H9 (cell line): ENCODE measurements at regions not wholly inside any gene's neighbourhood (a gene's known extent, or its start where the extent isn't known, plus 50 kb on each side); places are given as distances from the start of the nearest gene placed in this dataset.

Experiments
- DNase-seq: peaks from one replicate; pipeline ENCODE4 v3.0.0-alpha.2; 2017
- H2AFZ ChIP-seq: one replicate; pipeline ENCODE4 v1.6.1; 2013; ENCODE audit warnings: mild to moderate bottlenecking, low read length, control low read depth, moderate library complexity
- H2AK5ac ChIP-seq: 2 replicates; pipeline ENCODE4 v1.6.1; 2013; ENCODE audit warnings: low read length, control low read depth, mixed read lengths; ENCODE audit not compliant: insufficient read length
- H2BK120ac ChIP-seq: one replicate; pipeline ENCODE4 v1.6.1; 2013; ENCODE audit warnings: low read depth, mild to moderate bottlenecking, low read length, control low read depth, inconsistent platforms; ENCODE audit not compliant: poor library complexity, severe bottlenecking
- H2BK12ac ChIP-seq: 2 replicates; pipeline ENCODE4 v1.6.1; 2013; ENCODE audit warnings: low read length, control low read depth, mixed read lengths, low read depth; ENCODE audit not compliant: insufficient read length
- H2BK15ac ChIP-seq: 2 replicates; pipeline ENCODE4 v1.6.1; 2013; ENCODE audit warnings: low read depth, low read length, control low read depth
- H2BK20ac ChIP-seq: one replicate; pipeline ENCODE4 v1.6.1; 2013; ENCODE audit warnings: low read depth, mild to moderate bottlenecking, low read length, control low read depth, inconsistent platforms; ENCODE audit not compliant: poor library complexity, severe bottlenecking
- H2BK5ac ChIP-seq: 2 replicates; pipeline ENCODE4 v1.6.1; 2013; ENCODE audit warnings: low read length, control low read depth, mixed read lengths; ENCODE audit not compliant: insufficient read length
- H3K14ac ChIP-seq: 2 replicates; pipeline ENCODE4 v1.6.1; 2013; ENCODE audit warnings: low read length, control low read depth; ENCODE audit not compliant: insufficient read depth
- H3K18ac ChIP-seq: 2 replicates; pipeline ENCODE4 v1.6.1; 2013; ENCODE audit warnings: low read depth, mild to moderate bottlenecking, mixed read lengths, low read length, control low read depth; ENCODE audit not compliant: insufficient read length
- H3K23ac ChIP-seq: 2 replicates; pipeline ENCODE4 v1.6.1; 2013; ENCODE audit warnings: low read length, control low read depth, mixed read lengths, low read depth; ENCODE audit not compliant: insufficient read length
- H3K23me2 ChIP-seq: 2 replicates; pipeline ENCODE4 v1.6.1; 2013; ENCODE audit warnings: low read depth, mild to moderate bottlenecking, mixed read lengths, low read length, control low read depth; ENCODE audit not compliant: insufficient read length, poor library complexity, severe bottlenecking
- H3K27ac ChIP-seq: 2 replicates; pipeline ENCODE4 v1.5.1; 2013; ENCODE audit warnings: low read length, control low read depth, mixed read lengths, low read depth; ENCODE audit not compliant: insufficient read length
- H3K27me3 ChIP-seq: 2 replicates; pipeline ENCODE4 v1.6.1; 2013; ENCODE audit warnings: low read length, control low read depth, inconsistent platforms; ENCODE audit not compliant: insufficient read depth
- H3K4ac ChIP-seq: 2 replicates; pipeline ENCODE4 v1.6.1; 2013; ENCODE audit warnings: low read depth, mild to moderate bottlenecking, control low read depth, inconsistent platforms, low read length, moderate library complexity
- H3K4me1 ChIP-seq: 2 replicates; pipeline ENCODE4 v1.6.1; 2013; ENCODE audit warnings: low read length, control low read depth, inconsistent platforms; ENCODE audit not compliant: insufficient read depth
- H3K4me2 ChIP-seq: 2 replicates; pipeline ENCODE4 v1.6.1; 2013; ENCODE audit warnings: low read length, control low read depth, mixed read lengths; ENCODE audit not compliant: insufficient read length, insufficient read depth
- H3K56ac ChIP-seq: 2 replicates; pipeline ENCODE4 v1.6.1; 2013; ENCODE audit warnings: low read depth, mild to moderate bottlenecking, mixed read lengths, low read length, control low read depth; ENCODE audit not compliant: insufficient read length
- H3K79me1 ChIP-seq: 2 replicates; pipeline ENCODE4 v1.6.1; 2013; ENCODE audit warnings: low read depth, mild to moderate bottlenecking, moderate library complexity, low read length, control low read depth, inconsistent platforms; ENCODE audit not compliant: insufficient read depth, poor library complexity, severe bottlenecking
- H3K79me2 ChIP-seq: 2 replicates; pipeline ENCODE4 v1.6.1; 2013; ENCODE audit warnings: low read length, control low read depth, inconsistent platforms; ENCODE audit not compliant: insufficient read depth
- H3K9ac ChIP-seq: 2 replicates; pipeline ENCODE4 v1.6.1; 2013; ENCODE audit warnings: low read length, control low read depth, mixed read lengths; ENCODE audit not compliant: insufficient read length; ENCODE audit errors: extremely low read depth
- H3K9me3 ChIP-seq: one replicate; pipeline ENCODE4 v1.6.1; 2013; ENCODE audit warnings: low read depth, low read length, inconsistent platforms; ENCODE audit not compliant: control insufficient read depth
- H3T11ph ChIP-seq: one replicate; pipeline ENCODE4 v1.6.1; 2013; ENCODE audit warnings: mild to moderate bottlenecking, low read length, control low read depth, inconsistent platforms
- H4K20me1 ChIP-seq: one replicate; pipeline ENCODE4 v1.6.1; 2013; ENCODE audit not compliant: control insufficient read depth, insufficient read length, insufficient read depth
- H4K5ac ChIP-seq: 2 replicates; pipeline ENCODE4 v1.6.1; 2013; ENCODE audit warnings: low read depth, mild to moderate bottlenecking, mixed read lengths, low read length, control low read depth; ENCODE audit not compliant: insufficient read length
- H4K8ac ChIP-seq: replicated peaks from 2 replicates; pipeline ENCODE4 v1.6.1; 2013; ENCODE audit warnings: low read length, control low read depth, mixed read lengths, low read depth; ENCODE audit not compliant: insufficient read length
- H4K91ac ChIP-seq: 2 replicates; pipeline ENCODE4 v1.6.1; 2013; ENCODE audit warnings: low read depth, mild to moderate bottlenecking, moderate library complexity, mixed read lengths, low read length, control low read depth; ENCODE audit not compliant: insufficient read length
- H3K27ac Mint-ChIP-seq, 3 experiments: 2 replicates in 2 of 3; 3 replicates in 1 of 3; pipeline ENCODE4 v1.8.0; 2020 to 2021; ENCODE audit warnings: mixed read lengths in 3 of 3, mild to moderate bottlenecking in 1 of 3, moderate library complexity in 1 of 3
- H3K27me3 Mint-ChIP-seq: 2 replicates; pipeline ENCODE4 v1.8.0; 2021; ENCODE audit warnings: low read depth, mild to moderate bottlenecking, moderate library complexity, mixed read lengths
- H3K36me3 Mint-ChIP-seq, 3 experiments: 2 replicates in 2 of 3; 3 replicates in 1 of 3; pipeline ENCODE4 v1.8.0; 2020 to 2021; ENCODE audit warnings: low read depth in 3 of 3, mixed read lengths in 3 of 3; ENCODE audit not compliant: insufficient read depth in 1 of 3
- H3K4me1 Mint-ChIP-seq, 2 experiments: 2 replicates each; pipeline ENCODE4 v1.8.0; 2020; ENCODE audit warnings: mixed read lengths in 2 of 2
- H3K4me3 Mint-ChIP-seq, 2 experiments: 2 replicates in 1 of 2; 3 replicates in 1 of 2; pipeline ENCODE4 v1.8.0; 2020 to 2021; ENCODE audit warnings: mild to moderate bottlenecking in 2 of 2, mixed read lengths in 2 of 2, moderate library complexity in 1 of 2
- H3K9me3 Mint-ChIP-seq, 2 experiments: 2 replicates in 1 of 2; 3 replicates in 1 of 2; pipeline ENCODE4 v1.8.0; 2020; ENCODE audit warnings: mild to moderate bottlenecking in 2 of 2, mixed read lengths in 2 of 2, moderate library complexity in 1 of 2
- WGBS: extraction: QIAGEN DNeasy Blood & Tissue Kit; methylation state at CpG from one replicate; pipeline ENCODE4 v1.1.7; 2013; ENCODE audit warnings: missing lambda C conversion rate, low lambda C conversion rate, mixed read lengths; ENCODE audit not compliant: insufficient read length; ENCODE audit errors: extremely low coverage; 5-methylcytosine and 5-hydroxymethylcytosine counted together
- TF ChIP-seq, protein P1 (sequence below): fragments of 200-600 bp; sonication (generic); conservative IDR thresholded peaks from 3 replicates; pipeline ENCODE4 v1.8.0; 2021; ENCODE audit warnings: antibody characterized with exemption, mild to moderate bottlenecking

- no peak overlapping the region for H3K18ac ChIP-seq
- H2BK5ac ChIP-seq, result no peak overlapping the region
- H4K20me1 ChIP-seq, result no peaks in the 10 kb centered on the region
- H3K14ac ChIP-seq, result no peak overlapping the region
- H2BK120ac ChIP-seq, result no peak overlapping the region
- peaks cover 2 to 4% of the 10 kb centered on the region in 2 experiments; a peak in 3 of 4 replicates for H3K4me1 Mint-ChIP-seq
- no peaks in the 10 kb centered on the region for H3K9me3 ChIP-seq
- H3K27ac ChIP-seq, result no peak overlapping the region
- no peak overlapping the region for H4K5ac ChIP-seq
- no peak overlapping the region for H2AFZ ChIP-seq
- H3K4me2 ChIP-seq, result no peak overlapping the region
- no peaks in the 10 kb centered on the region for H3K27me3 Mint-ChIP-seq
- no peak overlapping the region for H2BK12ac ChIP-seq
- no peak overlapping the region for H2BK20ac ChIP-seq
- H3K23ac ChIP-seq, result no peak overlapping the region
- H3K36me3 Mint-ChIP-seq, result no peaks in the 10 kb centered on the region
- H3K79me1 ChIP-seq, result no peaks in the 10 kb centered on the region
- peak overlapping the region in 1 of 3 experiments; percentile 79; a peak in 2 of 7 replicates for H3K27ac Mint-ChIP-seq
- WGBS, result no CpG with 5 or more reads among the region's 2 CpGs
- no peak overlapping the region for H2BK15ac ChIP-seq
- H3T11ph ChIP-seq, result no peak overlapping the region
- H4K91ac ChIP-seq, result no peak overlapping the region
- no peak overlapping the region for H4K8ac ChIP-seq
- no peaks in the 10 kb centered on the region for H3K23me2 ChIP-seq
- H3K4ac ChIP-seq, result no peak overlapping the region
- TF ChIP-seq, protein P1, sequence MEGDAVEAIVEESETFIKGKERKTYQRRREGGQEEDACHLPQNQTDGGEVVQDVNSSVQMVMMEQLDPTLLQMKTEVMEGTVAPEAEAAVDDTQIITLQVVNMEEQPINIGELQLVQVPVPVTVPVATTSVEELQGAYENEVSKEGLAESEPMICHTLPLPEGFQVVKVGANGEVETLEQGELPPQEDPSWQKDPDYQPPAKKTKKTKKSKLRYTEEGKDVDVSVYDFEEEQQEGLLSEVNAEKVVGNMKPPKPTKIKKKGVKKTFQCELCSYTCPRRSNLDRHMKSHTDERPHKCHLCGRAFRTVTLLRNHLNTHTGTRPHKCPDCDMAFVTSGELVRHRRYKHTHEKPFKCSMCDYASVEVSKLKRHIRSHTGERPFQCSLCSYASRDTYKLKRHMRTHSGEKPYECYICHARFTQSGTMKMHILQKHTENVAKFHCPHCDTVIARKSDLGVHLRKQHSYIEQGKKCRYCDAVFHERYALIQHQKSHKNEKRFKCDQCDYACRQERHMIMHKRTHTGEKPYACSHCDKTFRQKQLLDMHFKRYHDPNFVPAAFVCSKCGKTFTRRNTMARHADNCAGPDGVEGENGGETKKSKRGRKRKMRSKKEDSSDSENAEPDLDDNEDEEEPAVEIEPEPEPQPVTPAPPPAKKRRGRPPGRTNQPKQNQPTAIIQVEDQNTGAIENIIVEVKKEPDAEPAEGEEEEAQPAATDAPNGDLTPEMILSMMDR, result no peak
- no peak for DNase-seq
- no peaks in the 10 kb centered on the region for H3K4me1 ChIP-seq
- no peak overlapping the region for H3K56ac ChIP-seq
- no peak overlapping the region for H2AK5ac ChIP-seq
- no peak overlapping the region for H3K4me3 Mint-ChIP-seq
- no peaks in the 10 kb centered on the region for H3K27me3 ChIP-seq
- no peak overlapping the region for H3K9ac ChIP-seq
- H3K79me2 ChIP-seq, result no peaks in the 10 kb centered on the region
- H3K9me3 Mint-ChIP-seq, result no peaks in the 10 kb centered on the region
These were observed 111.9 kb upstream of the CALN1 start for GRCh38 chr7:72524037-72524436.
